PC-9 (cell line): ENCODE measurements at regions not wholly inside any gene's neighbourhood (a gene's known extent, or its start where the extent isn't known, plus 50 kb on each side); places are given as distances from the start of the nearest gene placed in this dataset.

Experiments
- CTCF ChIP-seq: fragments of 200-600 bp; sonication (generic); conservative IDR thresholded peaks from 2 replicates; pipeline ENCODE4 v1.6.1; 2017; ENCODE audit warnings: mixed run types, antibody characterized with exemption, mild to moderate bottlenecking, moderate library complexity
- EZH2 ChIP-seq: fragments of 200-600 bp; sonication (generic); IDR thresholded peaks from 2 replicates; pipeline ENCODE4 v1.8.0; 2017; ENCODE audit warnings: antibody characterized with exemption, low read depth

- TF ChIP-seq CTCF = no peak
- no peak for TF ChIP-seq EZH2
Observed at GRCh38 chrX:76555269-76555668, 127.8 kb downstream of the MAGEE1 start.
